Right renal pelvis (tissue), 4 donors: ENCODE measurements at regions not wholly inside any gene's neighbourhood (a gene's known extent, or its start where the extent isn't known, plus 50 kb on each side); places are given as distances from the start of the nearest gene placed in this dataset.
"Not testable (repeated sequence)": the region's sequence is repeated elsewhere in the genome, so short reads cannot be mapped to it uniquely, and the experiment has no call there.

ENCODE experiments used
- DNase-seq, 4 donors: peaks; one replicate each; pipeline ENCODE4 v3.0.0-alpha.2; 2013; ENCODE audit warnings: low read depth in 4 of 4, low spot score in 3 of 4, missing footprints in 1 of 4

GRCh38 chr7:49433794-49434193 is 339.6 kb upstream of the VWC2 start:
- DNase-seq, result no peak

GRCh38 chr7:49434846-49435245 is 338.6 kb upstream of the VWC2 start:
- DNase-seq, result peak in 2 of 4 donors; percentile 36 to 44

GRCh38 chr7:49438281-49438680 is 335.2 kb upstream of the VWC2 start:
- DNase-seq, result no peak

- DNase-seq, result no peak
These were observed 329.9 kb upstream of the VWC2 start for GRCh38 chr7:49443515-49443914.

GRCh38 chr7:49453486-49453885 is 320.0 kb upstream of the VWC2 start:
- DNase-seq, result no peak

- DNase-seq, result no peak
These were observed 294.0 kb upstream of the VWC2 start for GRCh38 chr7:49479441-49479840.

- DNase-seq, result no peak
These were observed 293.4 kb upstream of the VWC2 start for GRCh38 chr7:49479936-49480544.

- no peak for DNase-seq
These were observed 292.4 kb upstream of the VWC2 start for GRCh38 chr7:49481075-49481474.

GRCh38 chr7:49483142-49483541 is 290.3 kb upstream of the VWC2 start:
- DNase-seq, result no peak

GRCh38 chr7:49486974-49487829 is 286.2 kb upstream of the VWC2 start:
- no peak for DNase-seq

GRCh38 chr7:49487830-49488140 is 285.7 kb upstream of the VWC2 start:
- no peak for DNase-seq

- no peak for DNase-seq
These were observed 284.9 kb upstream of the VWC2 start for GRCh38 chr7:49488573-49488972.

- no peak for DNase-seq
These were observed 276.0 kb upstream of the VWC2 start for GRCh38 chr7:49497471-49497870.

GRCh38 chr7:49500741-49501140 is 272.7 kb upstream of the VWC2 start:
- no peak for DNase-seq

- not testable (repeated sequence) for DNase-seq
These were observed 266.2 kb upstream of the VWC2 start for GRCh38 chr7:49507206-49507605.

GRCh38 chr7:49513911-49514310 is 259.5 kb upstream of the VWC2 start:
- no peak for DNase-seq

GRCh38 chr7:49520951-49521350 is 252.5 kb upstream of the VWC2 start:
- no peak for DNase-seq

GRCh38 chr7:49522111-49522510 is 251.3 kb upstream of the VWC2 start:
- DNase-seq, result no peak

GRCh38 chr7:49523870-49524269 is 249.6 kb upstream of the VWC2 start:
- DNase-seq, result no peak

GRCh38 chr7:49527182-49527581 is 246.3 kb upstream of the VWC2 start:
- no peak for DNase-seq

- peak in 1 of 4 donors; percentile 19 for DNase-seq
These were observed 243.0 kb upstream of the VWC2 start for GRCh38 chr7:49530481-49530880.

GRCh38 chr7:49563693-49564378 is 209.6 kb upstream of the VWC2 start:
- DNase-seq, result no peak
